GM12878 (cell line): ENCODE measurements at regions not wholly inside any gene's neighbourhood (a gene's known extent, or its start where the extent isn't known, plus 50 kb on each side); places are given as distances from the start of the nearest gene placed in this dataset.
A peak's percentile ranks its signal among the peaks of the same experiment; 100 is the strongest.

Experiments
- ATAC-seq: fragments of 200-7000 bp; cut with Tn5 transposase; 3 replicates; pipeline ENCODE4 v1.9.1; 2020; ENCODE audit warnings: mild to moderate bottlenecking, moderate library complexity
- BruUV-seq: library from RNA; stranded (reverse); fragments of 400-500 nt; replicated peaks from 2 replicates; lab custom pipeline; 2021; lab: Mats Ljungman, UMichigan
- CTCF ChIA-PET: fragments of 300-600 bp; sonication (Branson Sonifier 250); formaldehyde crosslinking; extraction: SDS; loops from one replicate; lab custom pipeline; 2021; ENCODE audit warnings: inconsistent platforms; lab: Yijun Ruan, JAX
- POLR2A ChIA-PET: fragments of 350-600 bp; formaldehyde crosslinking; extraction: SDS; loops from one replicate; lab custom pipeline; 2021; ENCODE audit warnings: inconsistent platforms; lab: Charles Lee
- RAD21 ChIA-PET: fragments of 300-600 bp; sonication (Branson Sonifier 250); formaldehyde crosslinking; loops from one replicate; lab custom pipeline; 2023; ENCODE audit warnings: antibody characterized with exemption; ENCODE audit not compliant: unreplicated experiment; lab: Charles Lee
- SMC1A ChIA-PET: fragments of 300-600 bp; sonication (Branson Sonifier 250); formaldehyde crosslinking; loops from one replicate; lab custom pipeline; 2023; ENCODE audit not compliant: unreplicated experiment, uncharacterized antibody; lab: Charles Lee
- DNase-seq: peaks from one replicate; pipeline ENCODE4 v3.0.0-alpha.2; 2011; ENCODE audit warnings: low read depth, low spot score
- FAIRE-seq: peaks from 3 replicates; lab custom pipeline; 2011; peaks lifted over from hg19 to GRCh38; lab: Jason Lieb, UNC
- H2AFZ ChIP-seq: 2 replicates; pipeline ENCODE4 v1.6.0; 2011; ENCODE audit warnings: low read depth, low read length, control low read depth; ENCODE audit not compliant: control insufficient read depth
- H3K27ac ChIP-seq: 2 replicates; pipeline ENCODE4 v1.5.1; 2011; ENCODE audit warnings: control low read depth; ENCODE audit not compliant: control insufficient read depth, insufficient read depth
- H3K27me3 ChIP-seq, 2 experiments: replicated peaks in 1 of 2; 2 replicates each; pipeline versions ENCODE4 v1.6.0 to v1.6.1; 2011; ENCODE audit warnings: low read length in 1 of 2; ENCODE audit not compliant: control insufficient read depth in 2 of 2, insufficient read depth in 2 of 2
- H3K36me3 ChIP-seq, 2 experiments: 2 replicates each; pipeline ENCODE4 v1.5.1; 2011; ENCODE audit warnings: low read length in 1 of 2; ENCODE audit not compliant: control insufficient read depth in 2 of 2, insufficient read depth in 2 of 2
- H3K4me1 ChIP-seq: 2 replicates; pipeline ENCODE4 v1.6.1; 2011; ENCODE audit warnings: mild to moderate bottlenecking, low read length, moderate library complexity, mixed read lengths; ENCODE audit not compliant: control insufficient read depth, insufficient read depth
- H3K4me2 ChIP-seq: 2 replicates; pipeline ENCODE4 v1.6.0; 2011; ENCODE audit warnings: control low read depth; ENCODE audit not compliant: control insufficient read depth, insufficient read depth
- H3K4me3 ChIP-seq: fragments of 200-600 bp; sonication (generic); 2 replicates; pipeline ENCODE4 v1.5.1; 2016
- H3K79me2 ChIP-seq: 2 replicates; pipeline ENCODE4 v1.6.0; 2011; ENCODE audit warnings: low read length; ENCODE audit not compliant: control insufficient read depth, insufficient read depth
- H3K9ac ChIP-seq: 2 replicates; pipeline ENCODE4 v1.8.0; 2011; ENCODE audit warnings: low read length, control low read depth, mixed read lengths; ENCODE audit not compliant: control insufficient read depth, insufficient read depth
- H3K9me3 ChIP-seq: replicated peaks from 3 replicates; pipeline ENCODE4 v1.5.1; 2011; ENCODE audit warnings: mild to moderate bottlenecking, low read length; ENCODE audit not compliant: control insufficient read depth, insufficient read depth
- H4K20me1 ChIP-seq: 2 replicates; pipeline ENCODE4 v1.6.0; 2011; ENCODE audit not compliant: control insufficient read depth, insufficient read depth
- BCLAF1 ChIP-seq: fragments of 450-650 bp; IDR thresholded peaks from 2 replicates; pipeline ENCODE4 v1.6.1; 2017; ENCODE audit warnings: antibody characterized with exemption, mild to moderate bottlenecking, moderate library complexity
- CHD1 ChIP-seq: IDR thresholded peaks from 2 replicates; pipeline ENCODE4 v1.6.1; 2012; ENCODE audit warnings: low read depth, low read length, improper control_type of control experiment
- EED ChIP-seq: sonication (generic); IDR thresholded peaks from 2 replicates; pipeline ENCODE4 v1.6.1; 2016; ENCODE audit warnings: antibody characterized with exemption, low read depth
- EP300 ChIP-seq, 2 experiments: fragments of 150-350 bp in 1 of 2; IDR thresholded peaks; 2 replicates each; pipeline ENCODE4 v1.6.1; 2011 to 2012; ENCODE audit warnings: low read depth in 2 of 2, low read length in 2 of 2, borderline replicate concordance in 1 of 2, improper control_type of control experiment in 1 of 2, inconsistent platforms in 1 of 2; ENCODE audit not compliant: control insufficient read depth in 1 of 2
- HDAC6 ChIP-seq: fragments of 200-600 bp; sonication (generic); IDR thresholded peaks from one replicate; pipeline ENCODE4 v1.8.0; 2017; ENCODE audit warnings: antibody characterized with exemption; ENCODE audit not compliant: unreplicated experiment
- IKZF1 ChIP-seq: fragments of 450-650 bp; conservative IDR thresholded peaks from 2 replicates; pipeline ENCODE4 v1.6.1; 2017; ENCODE audit warnings: antibody characterized with exemption, mild to moderate bottlenecking
- KDM1A ChIP-seq: fragments of 200-600 bp; sonication (generic); IDR thresholded peaks from 2 replicates; pipeline ENCODE4 v1.6.1; 2016; ENCODE audit warnings: borderline replicate concordance
- MEF2B ChIP-seq: fragments of 450-650 bp; IDR thresholded peaks from 2 replicates; pipeline ENCODE4 v1.6.1; 2018; ENCODE audit warnings: mild to moderate bottlenecking, moderate library complexity; ENCODE audit not compliant: partially characterized antibody, poor library complexity, severe bottlenecking
- NRF1 ChIP-seq: conservative IDR thresholded peaks from 2 replicates; pipeline ENCODE4 v1.6.1; 2011; ENCODE audit warnings: mild to moderate bottlenecking, low read depth, low read length, improper control_type of control experiment
- PAX8 ChIP-seq: fragments of 450-650 bp; IDR thresholded peaks from 2 replicates; pipeline ENCODE4 v1.6.1; 2017; ENCODE audit warnings: mild to moderate bottlenecking, moderate library complexity
- RCOR1 ChIP-seq: conservative IDR thresholded peaks from 2 replicates; pipeline ENCODE4 v1.6.1; 2012; ENCODE audit warnings: low read depth, low read length, improper control_type of control experiment
- RELA ChIP-seq: fragments of 450-650 bp; IDR thresholded peaks from 2 replicates; pipeline ENCODE4 v1.8.0; 2014; ENCODE audit warnings: borderline replicate concordance; ENCODE audit not compliant: partially characterized antibody
- RELB ChIP-seq: fragments of 450-650 bp; IDR thresholded peaks from 2 replicates; pipeline ENCODE4 v1.6.1; 2017; ENCODE audit warnings: low read depth, mild to moderate bottlenecking, moderate library complexity
- SIX5 ChIP-seq: IDR thresholded peaks from 2 replicates; pipeline ENCODE4 v1.6.1; 2011; ENCODE audit warnings: mild to moderate bottlenecking, low read depth, low read length, moderate library complexity; ENCODE audit not compliant: severe bottlenecking
- TCF7 ChIP-seq: IDR thresholded peaks from 2 replicates; pipeline ENCODE4 v1.6.1; 2014; ENCODE audit warnings: antibody characterized with exemption, borderline replicate concordance
- ZNF622 ChIP-seq: fragments of 450-650 bp; IDR thresholded peaks from 2 replicates; pipeline ENCODE4 v1.6.1; 2017; ENCODE audit warnings: mild to moderate bottlenecking, inconsistent platforms
- WGBS: methylation state at CpG from one replicate; pipeline ENCODE4 v1.1.6; 2016; ENCODE audit warnings: low lambda C conversion rate; ENCODE audit not compliant: insufficient replicate concordance, insufficient coverage; ENCODE audit errors: missing lambda C conversion rate; 5-methylcytosine and 5-hydroxymethylcytosine counted together
- in situ Hi-C: fragments of 300-500 bp; cut with MboI; formaldehyde crosslinking; loops from 9 replicates; pipeline ENCODE4 v1.14.3; 2018; ENCODE audit warnings: mixed read lengths
- intact Hi-C: fragments of 100-400 bp; cut with micrococcal nuclease; formaldehyde crosslinking; loops from one replicate; pipeline ENCODE4 v1.14.2; 2022; ENCODE audit not compliant: unreplicated experiment

- DNase-seq (no peak), ATAC-seq (no peak; the same call in 2 of the 3 replicates), FAIRE-seq (no peak)
- 60% methylated on average over 8 of the region's 8 CpGs for WGBS
- no peak overlapping the region for H3K9ac ChIP-seq
- in situ Hi-C loops (no loop called here), intact Hi-C loops (no loop called here)
- H3K9me3 ChIP-seq, result no peaks in the 10 kb centered on the region
- CTCF ChIA-PET, result no interaction called here
- H3K79me2 ChIP-seq, result no peaks in the 10 kb centered on the region
- no peak overlapping the region for H3K27ac ChIP-seq
- H3K36me3 ChIP-seq, result no peaks in the 10 kb centered on the region
- TF ChIP-seq KDM1A (no peak), EED (no peak), NRF1 (no peak), HDAC6 (no peak), RELB (no peak), RCOR1 (no peak), BCLAF1 (no peak), CHD1 (no peak), TCF7 (no peak), SIX5 (no peak), IKZF1 (no peak), ZNF622 (no peak), PAX8 (no peak), MEF2B (no peak), RELA (no peak), EP300 (IDR thresholded peaks at IDR 0.05; ENCODE audit: borderline replicate concordance in 1 of 2, control insufficient read depth in 1 of 2, low read depth in 2 of 2, low read length in 2 of 2) (no peak)
- no peaks in the 10 kb centered on the region; a peak in 2 of 4 replicates for H3K27me3 ChIP-seq
- no peaks in the 10 kb centered on the region for H3K4me1 ChIP-seq
- no peak overlapping the region for H3K4me3 ChIP-seq
- peak overlapping the region; percentile 19; the same call in 1 of the 2 replicates for H2AFZ ChIP-seq
- POLR2A ChIA-PET, result no interaction called here
- no TSS peak for BruUV-seq
- SMC1A ChIA-PET, result no interaction called here
- no peak overlapping the region for H3K4me2 ChIP-seq
- H4K20me1 ChIP-seq, result no peaks in the 10 kb centered on the region
- RAD21 ChIA-PET, result no interaction called here
Measured at GRCh38 chr17:34820248-34820801, 140.9 kb downstream of the CCT6B start.
